GDM1 (cell line): ENCODE measurements at regions not wholly inside any gene's neighbourhood (a gene's known extent, or its start where the extent isn't known, plus 50 kb on each side); places are given as distances from the start of the nearest gene placed in this dataset.
"Not testable (repeated sequence)": the region's sequence is repeated elsewhere in the genome, so short reads cannot be mapped to it uniquely, and the experiment has no call there.

Experiments used
- DNase-seq: peaks from one replicate; lab custom pipeline; 2025; lab: John Stamatoyannopoulos, UW

- DNase-seq: no peak
Observed at GRCh38 chr21:27771938-27772483, 805.1 kb upstream of the ADAMTS5 start.

GRCh38 chr21:27769763-27770162 is 802.9 kb upstream of the ADAMTS5 start:
- DNase-seq: no peak

- DNase-seq: not testable (repeated sequence)
Observed at GRCh38 chr21:27768046-27768637, 801.3 kb upstream of the ADAMTS5 start.

GRCh38 chr21:27764056-27764455 is 797.2 kb upstream of the ADAMTS5 start:
- no peak for DNase-seq

- DNase-seq: no peak
Observed at GRCh38 chr21:27761623-27762022, 794.7 kb upstream of the ADAMTS5 start.

GRCh38 chr21:27759820-27760219 is 792.9 kb upstream of the ADAMTS5 start:
- no peak for DNase-seq

GRCh38 chr21:27759091-27759659 is 792.3 kb upstream of the ADAMTS5 start:
- DNase-seq: no peak

- DNase-seq: no peak
Observed at GRCh38 chr21:27756191-27756590, 789.3 kb upstream of the ADAMTS5 start.

- no peak for DNase-seq
Observed at GRCh38 chr21:27743971-27744564, 777.2 kb upstream of the ADAMTS5 start.

- DNase-seq: no peak
Observed at GRCh38 chr21:27741736-27742135, 774.8 kb upstream of the ADAMTS5 start.

- no peak for DNase-seq
Observed at GRCh38 chr21:27740084-27740483, 773.2 kb upstream of the ADAMTS5 start.

- no peak for DNase-seq
Observed at GRCh38 chr21:27739187-27739586, 772.3 kb upstream of the ADAMTS5 start.

- DNase-seq: no peak
Observed at GRCh38 chr21:27735699-27736098, 768.8 kb upstream of the ADAMTS5 start.

GRCh38 chr21:27734146-27734545 is 767.3 kb upstream of the ADAMTS5 start:
- no peak for DNase-seq

GRCh38 chr21:27725916-27726315 is 759.0 kb upstream of the ADAMTS5 start:
- DNase-seq: no peak

GRCh38 chr21:27722095-27722494 is 755.2 kb upstream of the ADAMTS5 start:
- no peak for DNase-seq

GRCh38 chr21:27721675-27722074 is 754.8 kb upstream of the ADAMTS5 start:
- no peak for DNase-seq

GRCh38 chr21:27719226-27719625 is 752.3 kb upstream of the ADAMTS5 start:
- no peak for DNase-seq

- no peak for DNase-seq
Observed at GRCh38 chr21:27715131-27715530, 748.2 kb upstream of the ADAMTS5 start.

GRCh38 chr21:27713154-27714109 is 746.5 kb upstream of the ADAMTS5 start:
- DNase-seq: no peak

GRCh38 chr21:27704567-27705166 is 737.8 kb upstream of the ADAMTS5 start:
- DNase-seq: no peak

- DNase-seq: no peak
Observed at GRCh38 chr21:27703791-27704190, 736.9 kb upstream of the ADAMTS5 start.
